GM12878 (cell line): ENCODE measurements at regions not wholly inside any gene's neighbourhood (a gene's known extent, or its start where the extent isn't known, plus 50 kb on each side); places are given as distances from the start of the nearest gene placed in this dataset.

Experiments used
- ATAC-seq: fragments of 200-7000 bp; cut with Tn5 transposase; 3 replicates; pipeline ENCODE4 v1.9.1; 2020; ENCODE audit warnings: mild to moderate bottlenecking, moderate library complexity
- BruUV-seq: library from RNA; stranded (reverse); fragments of 400-500 nt; replicated peaks from 2 replicates; lab custom pipeline; 2021; lab: Mats Ljungman, UMichigan
- CTCF ChIA-PET: fragments of 300-600 bp; sonication (Branson Sonifier 250); formaldehyde crosslinking; extraction: SDS; loops from one replicate; lab custom pipeline; 2021; ENCODE audit warnings: inconsistent platforms; lab: Yijun Ruan, JAX
- POLR2A ChIA-PET: fragments of 350-600 bp; formaldehyde crosslinking; extraction: SDS; loops from one replicate; lab custom pipeline; 2021; ENCODE audit warnings: inconsistent platforms; lab: Charles Lee
- RAD21 ChIA-PET: fragments of 300-600 bp; sonication (Branson Sonifier 250); formaldehyde crosslinking; loops from one replicate; lab custom pipeline; 2023; ENCODE audit warnings: antibody characterized with exemption; ENCODE audit not compliant: unreplicated experiment; lab: Charles Lee
- SMC1A ChIA-PET: fragments of 300-600 bp; sonication (Branson Sonifier 250); formaldehyde crosslinking; loops from one replicate; lab custom pipeline; 2023; ENCODE audit not compliant: unreplicated experiment, uncharacterized antibody; lab: Charles Lee
- DNase-seq: peaks from one replicate; pipeline ENCODE4 v3.0.0-alpha.2; 2011; ENCODE audit warnings: low read depth, low spot score
- FAIRE-seq: peaks from 3 replicates; lab custom pipeline; 2011; peaks lifted over from hg19 to GRCh38; lab: Jason Lieb, UNC
- H2AFZ ChIP-seq: 2 replicates; pipeline ENCODE4 v1.6.0; 2011; ENCODE audit warnings: low read depth, low read length, control low read depth; ENCODE audit not compliant: control insufficient read depth
- H3K27ac ChIP-seq: 2 replicates; pipeline ENCODE4 v1.5.1; 2011; ENCODE audit warnings: control low read depth; ENCODE audit not compliant: control insufficient read depth, insufficient read depth
- H3K27me3 ChIP-seq, 2 experiments: replicated peaks in 1 of 2; 2 replicates each; pipeline versions ENCODE4 v1.6.0 to v1.6.1; 2011; ENCODE audit warnings: low read length in 1 of 2; ENCODE audit not compliant: control insufficient read depth in 2 of 2, insufficient read depth in 2 of 2
- H3K36me3 ChIP-seq, 2 experiments: 2 replicates each; pipeline ENCODE4 v1.5.1; 2011; ENCODE audit warnings: low read length in 1 of 2; ENCODE audit not compliant: control insufficient read depth in 2 of 2, insufficient read depth in 2 of 2
- H3K4me1 ChIP-seq: 2 replicates; pipeline ENCODE4 v1.6.1; 2011; ENCODE audit warnings: mild to moderate bottlenecking, low read length, moderate library complexity, mixed read lengths; ENCODE audit not compliant: control insufficient read depth, insufficient read depth
- H3K4me2 ChIP-seq: 2 replicates; pipeline ENCODE4 v1.6.0; 2011; ENCODE audit warnings: control low read depth; ENCODE audit not compliant: control insufficient read depth, insufficient read depth
- H3K4me3 ChIP-seq: fragments of 200-600 bp; sonication (generic); 2 replicates; pipeline ENCODE4 v1.5.1; 2016
- H3K79me2 ChIP-seq: 2 replicates; pipeline ENCODE4 v1.6.0; 2011; ENCODE audit warnings: low read length; ENCODE audit not compliant: control insufficient read depth, insufficient read depth
- H3K9ac ChIP-seq: 2 replicates; pipeline ENCODE4 v1.8.0; 2011; ENCODE audit warnings: low read length, control low read depth, mixed read lengths; ENCODE audit not compliant: control insufficient read depth, insufficient read depth
- H3K9me3 ChIP-seq: replicated peaks from 3 replicates; pipeline ENCODE4 v1.5.1; 2011; ENCODE audit warnings: mild to moderate bottlenecking, low read length; ENCODE audit not compliant: control insufficient read depth, insufficient read depth
- H4K20me1 ChIP-seq: 2 replicates; pipeline ENCODE4 v1.6.0; 2011; ENCODE audit not compliant: control insufficient read depth, insufficient read depth
- MTA2 ChIP-seq: fragments of 450-650 bp; IDR thresholded peaks from 2 replicates; pipeline ENCODE4 v1.6.1; 2016; ENCODE audit warnings: low read depth, mild to moderate bottlenecking, moderate library complexity
- PAX5 ChIP-seq: IDR thresholded peaks from 2 replicates; pipeline ENCODE4 v1.6.1; 2011; ENCODE audit warnings: low read depth, low read length, borderline replicate concordance
- STAT1 ChIP-seq: fragments of 450-650 bp; conservative IDR thresholded peaks from 2 replicates; pipeline ENCODE4 v1.6.1; 2014; ENCODE audit warnings: antibody characterized with exemption, mild to moderate bottlenecking
- WGBS: methylation state at CpG from one replicate; pipeline ENCODE4 v1.1.6; 2016; ENCODE audit warnings: low lambda C conversion rate; ENCODE audit not compliant: insufficient replicate concordance, insufficient coverage; ENCODE audit errors: missing lambda C conversion rate; 5-methylcytosine and 5-hydroxymethylcytosine counted together
- in situ Hi-C: fragments of 300-500 bp; cut with MboI; formaldehyde crosslinking; loops from 9 replicates; pipeline ENCODE4 v1.14.3; 2018; ENCODE audit warnings: mixed read lengths
- intact Hi-C: fragments of 100-400 bp; cut with micrococcal nuclease; formaldehyde crosslinking; loops from one replicate; pipeline ENCODE4 v1.14.2; 2022; ENCODE audit not compliant: unreplicated experiment

GRCh38 chr12:113534555-113534954 lies 62.9 kb upstream of the LHX5 start:
- H3K4me1 ChIP-seq = no peaks in the 10 kb centered on the region
- BruUV-seq = no TSS peak
- H3K36me3 ChIP-seq = no peaks in the 10 kb centered on the region
- ChIA-PET SMC1A (no interaction called here), POLR2A (no interaction called here), CTCF (interaction anchor here (2.1 kb wide), 1 partner anchor 11 kb away, joined by 4 read pairs; no protein-coding TSS in a partner anchor), RAD21 (no interaction called here)
- H3K4me3 ChIP-seq = no peak overlapping the region
- FAIRE-seq (no peak), ATAC-seq (no peak), DNase-seq (no peak)
- no peak overlapping the region for H3K4me2 ChIP-seq
- no peaks in the 10 kb centered on the region for H4K20me1 ChIP-seq
- H2AFZ ChIP-seq = no peak overlapping the region
- H3K9ac ChIP-seq = no peak overlapping the region
- intact Hi-C loops (no loop called here), in situ Hi-C loops (no loop called here)
- 33% methylated on average over 6 of the region's 6 CpGs for WGBS
- no peaks in the 10 kb centered on the region for H3K79me2 ChIP-seq
- H3K27me3 ChIP-seq = no peaks in the 10 kb centered on the region
- no peak for TF ChIP-seq STAT1
- no peak for TF ChIP-seq PAX5
- no peak overlapping the region for H3K27ac ChIP-seq
- no peaks in the 10 kb centered on the region; the same call in 1 of the 3 replicates for H3K9me3 ChIP-seq

- Histone ChIP-seq H3K4me2 (no peak overlapping the region), H2AFZ (no peak overlapping the region), H3K9me3 (no peaks in the 10 kb centered on the region; the same call in 1 of the 3 replicates), H4K20me1 (no peaks in the 10 kb centered on the region), H3K27me3 (no peaks in the 10 kb centered on the region), H3K9ac (no peak overlapping the region), H3K4me3 (no peak overlapping the region), H3K36me3 (no peaks in the 10 kb centered on the region), H3K79me2 (no peaks in the 10 kb centered on the region), H3K4me1 (no peaks in the 10 kb centered on the region), H3K27ac (no peak overlapping the region)
- BruUV-seq = no TSS peak
- ATAC-seq = no peak
- no peak for DNase-seq
- ChIA-PET RAD21 (no interaction called here), POLR2A (no interaction called here), SMC1A (no interaction called here), CTCF (no interaction called here)
- no peak for TF ChIP-seq MTA2
- in situ Hi-C loops (no loop called here), intact Hi-C loops (no loop called here)
- WGBS = 15% methylated on average over 7 of the region's 7 CpGs
- FAIRE-seq = no peak
Observed at GRCh38 chr12:113533842-113534375, 62.2 kb upstream of the LHX5 start.
